Fibroblast of gingiva (primary cell): ENCODE measurements at regions not wholly inside any gene's neighbourhood (a gene's known extent, or its start where the extent isn't known, plus 50 kb on each side); places are given as distances from the start of the nearest gene placed in this dataset.

ENCODE experiments used
- DNase-seq: peaks from one replicate; pipeline ENCODE4 v3.0.0-alpha.2; 2011; ENCODE audit warnings: low read depth

- DNase-seq: no peak
Measured at GRCh38 chr7:96410126-96410839, 88.4 kb upstream of the SLC25A13 start.

- DNase-seq: no peak
Measured at GRCh38 chr7:96408881-96409280, 87.0 kb upstream of the SLC25A13 start.

- DNase-seq: no peak
Measured at GRCh38 chr7:96407427-96407826, 85.5 kb upstream of the SLC25A13 start.

- DNase-seq: no peak
Measured at GRCh38 chr7:96402913-96403312, 81.0 kb upstream of the SLC25A13 start.

- no peak for DNase-seq
Measured at GRCh38 chr7:96401200-96401599, 79.3 kb upstream of the SLC25A13 start.

GRCh38 chr7:96400518-96400917 is 78.6 kb upstream of the SLC25A13 start:
- no peak for DNase-seq

GRCh38 chr7:96400001-96400400 is 78.1 kb upstream of the SLC25A13 start:
- no peak for DNase-seq

GRCh38 chr7:96397936-96398598 is 76.2 kb upstream of the SLC25A13 start:
- no peak for DNase-seq

GRCh38 chr7:96388620-96389383 is 66.9 kb upstream of the SLC25A13 start:
- peak; percentile 24 for DNase-seq

- DNase-seq: peak; percentile 54
Measured at GRCh38 chr7:96388166-96388565, 66.3 kb upstream of the SLC25A13 start.

- no peak for DNase-seq
Measured at GRCh38 chr7:96380111-96380512, 58.2 kb upstream of the SLC25A13 start.

- no peak for DNase-seq
Measured at GRCh38 chr7:96377399-96377798, 55.5 kb upstream of the SLC25A13 start.
